OCI-LY7 (cell line): ENCODE measurements at regions not wholly inside any gene's neighbourhood (a gene's known extent, or its start where the extent isn't known, plus 50 kb on each side); places are given as distances from the start of the nearest gene placed in this dataset.

Experiments
- BruUV-seq: library from RNA; stranded (reverse); fragments of 400-500 nt; replicated peaks from 2 replicates; lab custom pipeline; 2021; lab: Mats Ljungman, UMichigan
- CTCF ChIA-PET: fragments of 300-600 bp; sonication (Branson Sonifier 250); formaldehyde crosslinking; loops from one replicate; lab custom pipeline; 2022; ENCODE audit warnings: antibody characterized with exemption; ENCODE audit not compliant: unreplicated experiment; lab: Charles Lee
- POLR2A ChIA-PET: fragments of 300-600 bp; sonication (Branson Sonifier 250); formaldehyde crosslinking; loops from one replicate; lab custom pipeline; 2022; ENCODE audit warnings: antibody characterized with exemption; lab: Charles Lee
- DNase-seq: peaks from one replicate; pipeline ENCODE4 v3.0.0-alpha.2; 2015; ENCODE audit warnings: low spot score
- H2AFZ ChIP-seq: fragments of 200-600 bp; sonication (generic), shearing (Covaris generic); 2 replicates; pipeline ENCODE4 v1.6.1; 2014; ENCODE audit warnings: mild to moderate bottlenecking, antibody characterized with exemption, low read length, moderate library complexity
- H3K27ac ChIP-seq: fragments of 200-600 bp; sonication (generic); 2 replicates; pipeline ENCODE4 v1.5.1; 2014; ENCODE audit warnings: mixed run types, low read depth, mild to moderate bottlenecking, moderate library complexity, low read length, inconsistent platforms; ENCODE audit not compliant: poor library complexity, severe bottlenecking
- H3K36me3 ChIP-seq: fragments of 200-600 bp; sonication (generic); 2 replicates; pipeline ENCODE4 v1.6.1; 2014; ENCODE audit warnings: mild to moderate bottlenecking, antibody characterized with exemption, low read length, moderate library complexity, mixed read lengths; ENCODE audit not compliant: insufficient read depth
- H3K4me1 ChIP-seq: fragments of 200-600 bp; sonication (generic); 2 replicates; pipeline ENCODE4 v1.5.1; 2014; ENCODE audit warnings: mild to moderate bottlenecking, low read length; ENCODE audit not compliant: insufficient read depth, poor library complexity, severe bottlenecking
- H3K4me2 ChIP-seq: fragments of 200-600 bp; sonication (generic); 2 replicates; pipeline ENCODE4 v1.6.1; 2014; ENCODE audit warnings: mild to moderate bottlenecking, low read length
- H3K4me3 ChIP-seq: fragments of 200-600 bp; sonication (generic); 2 replicates; pipeline ENCODE4 v1.5.1; 2014; ENCODE audit warnings: mild to moderate bottlenecking, low read depth, low read length; ENCODE audit not compliant: poor library complexity, severe bottlenecking
- H3K79me2 ChIP-seq: fragments of 200-600 bp; sonication (generic); 2 replicates; pipeline ENCODE4 v1.6.1; 2016; ENCODE audit warnings: low read depth, mild to moderate bottlenecking, low read length, moderate library complexity, mixed read lengths; ENCODE audit not compliant: insufficient read depth
- H3K9me2 ChIP-seq: fragments of 200-600 bp; sonication (generic); 2 replicates; pipeline ENCODE4 v1.6.1; 2016; ENCODE audit warnings: mild to moderate bottlenecking, low read length, mixed read lengths; ENCODE audit not compliant: insufficient read depth
- H3K9me3 ChIP-seq: fragments of 200-600 bp; sonication (generic); 2 replicates; pipeline ENCODE4 v1.6.1; 2014; ENCODE audit warnings: mild to moderate bottlenecking, mixed run types, low read length, mixed read lengths
- H4K20me1 ChIP-seq: fragments of 200-600 bp; sonication (generic); 2 replicates; pipeline ENCODE4 v1.6.1; 2014; ENCODE audit warnings: mild to moderate bottlenecking, antibody characterized with exemption, low read length, moderate library complexity, mixed read lengths; ENCODE audit not compliant: insufficient read depth
- CTCF ChIP-seq: fragments of 200-600 bp; sonication (generic); conservative IDR thresholded peaks from 2 replicates; pipeline ENCODE4 v1.5.1; 2014; ENCODE audit warnings: mild to moderate bottlenecking, antibody characterized with exemption, low read length, moderate library complexity, mixed read lengths
- EZH2phosphoT487 ChIP-seq: fragments of 200-600 bp; sonication (generic); IDR thresholded peaks from 2 replicates; pipeline ENCODE4 v1.6.1; 2018; ENCODE audit warnings: low read depth, borderline replicate concordance, mild to moderate bottlenecking, mixed run types, antibody characterized with exemption, low read length, moderate library complexity, mixed read lengths
- intact Hi-C: fragments of 100-400 bp; cut with micrococcal nuclease; formaldehyde crosslinking; loops from one replicate; pipeline ENCODE4 v1.10.0; 2022; ENCODE audit not compliant: unreplicated experiment

DNA sequence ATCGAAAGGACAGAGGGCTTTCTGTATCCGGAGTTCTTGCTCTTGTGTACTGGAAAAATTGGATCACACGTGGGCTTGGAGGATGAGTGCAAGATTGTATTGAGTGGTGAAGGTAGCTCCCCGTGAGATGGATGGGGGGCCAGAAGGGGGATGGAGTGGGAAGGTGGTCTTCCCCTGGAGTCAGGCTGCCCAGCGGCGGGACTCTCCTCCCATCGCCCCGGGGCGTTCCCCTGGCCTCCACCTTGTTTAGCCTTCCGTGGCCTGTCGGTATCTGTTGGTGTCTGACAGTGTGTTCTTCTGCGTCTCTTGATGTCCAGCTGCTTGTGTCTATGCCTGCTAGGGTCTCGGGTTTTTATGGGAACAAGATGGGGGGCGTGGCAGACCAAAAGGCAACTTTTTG lies 54.6 kb upstream of the GABRA6 start:
- no peak for TF ChIP-seq EZH2phosphoT487
- TF ChIP-seq CTCF: no peak
- Histone ChIP-seq H3K9me3 (no peaks in the 10 kb centered on the region), H3K36me3 (no peaks in the 10 kb centered on the region), H3K79me2 (no peaks in the 10 kb centered on the region), H3K9me2 (no peaks in the 10 kb centered on the region), H4K20me1 (no peaks in the 10 kb centered on the region), H3K27ac (no peak overlapping the region), H3K4me2 (no peak overlapping the region), H3K4me3 (no peak overlapping the region), H2AFZ (no peak overlapping the region), H3K4me1 (no peaks in the 10 kb centered on the region)
- no TSS peak for BruUV-seq
- ChIA-PET POLR2A (no interaction called here), CTCF (no interaction called here)
- intact Hi-C loops: no loop called here
- no peak for DNase-seq

- Histone ChIP-seq H3K27ac (no peak overlapping the region), H3K79me2 (no peaks in the 10 kb centered on the region), H3K4me3 (no peak overlapping the region), H2AFZ (no peak overlapping the region), H3K4me2 (no peak overlapping the region), H3K9me3 (no peaks in the 10 kb centered on the region), H3K36me3 (no peaks in the 10 kb centered on the region), H3K9me2 (no peaks in the 10 kb centered on the region), H3K4me1 (no peaks in the 10 kb centered on the region), H4K20me1 (no peaks in the 10 kb centered on the region)
- POLR2A ChIA-PET: no interaction called here
- BruUV-seq: no TSS peak
- no peak for DNase-seq
- TF ChIP-seq CTCF (no peak), EZH2phosphoT487 (no peak)
- CTCF ChIA-PET: no interaction called here
- intact Hi-C loops: no loop called here
These were observed 59.8 kb upstream of the GABRA6 start for GRCh38 chr5:161625673-161626072.

DNA sequence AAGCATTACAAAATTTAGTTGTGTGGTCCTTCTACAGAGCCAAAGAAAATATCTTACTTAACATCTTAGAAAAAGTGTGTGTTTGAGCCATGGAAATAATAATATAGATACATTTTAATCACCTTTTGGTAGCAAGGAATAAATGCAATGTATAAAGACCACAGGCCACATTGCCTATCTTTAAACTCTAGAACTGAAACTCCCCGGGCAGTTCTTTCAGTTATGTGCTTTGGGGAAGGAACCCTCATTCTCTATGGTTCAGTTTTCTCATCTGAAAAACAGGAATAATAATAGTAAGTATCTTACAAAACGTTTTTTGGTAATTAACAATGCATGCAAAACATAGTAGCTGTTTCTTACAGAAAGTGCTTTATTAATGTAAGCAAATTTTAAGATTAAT lies 67.8 kb upstream of the GABRB2 start:
- H3K4me3 ChIP-seq: no peak overlapping the region
- H3K9me2 ChIP-seq: no peaks in the 10 kb centered on the region
- H3K9me3 ChIP-seq: no peaks in the 10 kb centered on the region
- CTCF ChIA-PET: no interaction called here
- no peaks in the 10 kb centered on the region for H3K79me2 ChIP-seq
- H3K36me3 ChIP-seq: no peaks in the 10 kb centered on the region
- no peaks in the 10 kb centered on the region for H4K20me1 ChIP-seq
- no peak overlapping the region for H3K4me2 ChIP-seq
- TF ChIP-seq EZH2phosphoT487: no peak
- no peak overlapping the region for H3K27ac ChIP-seq
- intact Hi-C loops: no loop called here
- no peak for DNase-seq
- no TSS peak for BruUV-seq
- POLR2A ChIA-PET: interaction anchor here (0.6 kb wide), 2 partner anchors 68 to 423 kb away, joined by 3 read pairs; no protein-coding TSS in a partner anchor
- no peak overlapping the region for H2AFZ ChIP-seq
- H3K4me1 ChIP-seq: no peaks in the 10 kb centered on the region
